GM19351 (cell line): ENCODE measurements at regions not wholly inside any gene's neighbourhood (a gene's known extent, or its start where the extent isn't known, plus 50 kb on each side); places are given as distances from the start of the nearest gene placed in this dataset.

Experiments used
- ATAC-seq: cut with Tn5 transposase; IDR thresholded peaks from one replicate; pipeline ENCODE4 v1.9.1; 2021; ENCODE audit warnings: mild to moderate bottlenecking, moderate library complexity; ENCODE audit not compliant: unreplicated experiment

DNA sequence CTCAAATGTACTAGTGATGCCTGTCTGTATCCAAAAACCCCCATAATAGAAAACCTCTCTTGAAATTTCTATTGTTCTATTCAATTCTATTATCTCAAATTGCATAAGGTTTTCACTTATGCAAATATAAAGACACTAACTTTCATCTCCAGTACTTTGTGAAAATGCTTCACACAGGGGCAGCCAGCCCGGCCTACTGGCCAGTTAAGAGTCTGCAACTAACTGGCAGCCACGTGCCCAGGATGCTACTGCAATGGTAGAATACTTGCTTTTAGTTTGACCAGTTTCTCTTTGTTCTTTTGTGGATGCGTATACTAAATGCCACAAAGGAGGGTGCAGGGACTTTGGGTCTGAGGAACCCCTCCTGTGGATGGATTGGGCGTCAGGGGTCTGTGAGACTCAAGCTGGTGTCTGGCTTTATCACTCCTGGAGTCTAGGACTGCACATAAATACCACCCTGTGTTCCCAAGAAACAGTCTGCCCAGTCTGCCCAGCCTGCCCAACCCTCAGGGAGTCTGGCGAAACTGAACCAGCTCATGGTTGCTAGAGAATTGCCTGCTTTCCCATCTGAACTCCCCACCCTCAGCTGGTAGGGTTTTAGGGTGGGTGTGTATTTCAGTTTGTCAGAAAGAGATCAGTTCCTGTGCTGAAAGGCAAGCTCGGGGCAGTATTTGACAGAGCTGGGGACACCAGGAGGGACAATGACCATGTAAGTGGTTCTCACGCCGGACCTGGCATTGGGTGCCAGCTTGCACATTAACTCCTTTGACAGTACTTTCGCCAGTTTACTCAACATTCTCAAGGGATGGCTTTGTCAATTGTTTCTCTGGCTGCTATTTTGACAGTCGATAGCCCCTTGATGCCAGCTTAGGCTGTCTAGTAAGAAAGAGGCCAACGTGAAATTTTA, 558.2 kb upstream of the JAG1 start:
- no peak for ATAC-seq

DNA sequence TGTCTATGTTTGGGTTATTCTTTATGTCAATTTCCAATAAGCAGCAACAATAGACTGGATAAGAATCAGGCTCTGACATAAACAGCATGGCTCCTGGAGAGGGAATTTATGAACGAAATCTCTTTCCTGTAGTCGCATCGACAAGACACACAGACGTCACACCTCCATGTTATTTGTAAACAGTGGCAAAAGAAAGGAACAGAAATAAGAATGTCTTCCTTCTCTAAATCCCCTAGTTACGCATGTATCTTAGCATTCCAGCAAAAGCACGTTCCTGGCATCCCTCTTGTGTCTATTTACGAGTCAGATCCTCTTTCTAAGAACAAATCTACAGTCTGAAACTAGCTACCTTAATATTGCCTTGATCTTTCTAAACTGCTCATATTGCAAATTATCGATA, 559.1 kb upstream of the JAG1 start:
- ATAC-seq, result no peak

DNA sequence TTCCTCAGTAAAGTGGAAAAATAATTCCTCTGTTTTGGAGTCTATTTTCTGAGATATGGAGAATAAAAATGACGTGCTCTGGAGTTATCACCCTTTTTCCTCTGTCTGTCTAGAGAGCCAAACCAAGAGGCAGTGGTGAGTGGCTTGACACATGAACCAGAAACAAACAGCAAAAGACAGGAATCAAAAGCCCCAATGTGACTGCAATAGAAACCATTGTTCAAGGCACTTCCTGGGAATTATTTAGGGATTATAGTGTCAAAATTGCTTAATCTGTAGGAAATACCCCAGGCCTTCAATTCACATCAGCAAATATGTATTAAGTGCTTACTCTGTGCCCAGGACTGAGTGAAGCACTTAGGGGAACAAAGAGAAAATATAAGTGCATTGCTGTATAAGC, 560.4 kb upstream of the JAG1 start:
- ATAC-seq, result no peak

DNA sequence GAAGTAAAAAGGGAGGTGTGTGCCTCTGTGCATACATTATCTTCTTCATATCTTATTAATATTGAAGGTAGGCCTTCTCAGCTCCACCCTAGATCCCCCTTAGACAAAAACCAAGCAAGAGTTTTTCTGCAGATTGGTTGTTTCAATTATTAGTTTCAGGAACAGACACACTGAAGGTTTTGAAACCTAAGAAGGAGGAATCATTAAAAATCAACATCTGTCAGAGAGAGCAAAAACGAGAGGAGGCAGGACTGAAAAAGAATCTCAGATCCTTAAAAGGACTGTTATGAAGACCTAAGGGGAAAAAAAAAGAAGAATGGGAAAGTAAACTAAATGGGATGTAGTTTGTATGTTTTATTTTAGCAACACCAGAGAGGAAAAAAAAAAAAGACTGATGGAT, 560.8 kb upstream of the JAG1 start:
- no peak for ATAC-seq

DNA sequence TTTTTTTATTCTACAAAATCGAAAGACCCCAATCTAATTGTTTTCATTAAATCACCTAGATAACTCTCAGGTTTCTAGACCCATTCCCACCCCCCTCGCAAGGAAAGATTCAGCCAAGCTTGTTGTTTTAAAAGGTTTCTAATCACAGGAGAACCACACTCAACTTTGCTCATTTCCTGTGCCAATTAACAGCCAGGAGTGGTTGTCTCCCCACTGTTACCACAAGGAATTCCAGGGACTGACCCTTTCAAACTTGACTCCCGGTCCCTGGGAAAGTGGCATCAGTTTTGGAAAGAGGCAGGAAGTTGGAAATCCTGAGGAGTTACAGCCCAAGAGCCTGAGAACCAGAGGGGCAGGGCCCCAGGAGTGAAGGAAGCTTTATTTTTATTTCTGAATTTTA, 561.3 kb upstream of the JAG1 start:
- ATAC-seq, result no peak

DNA sequence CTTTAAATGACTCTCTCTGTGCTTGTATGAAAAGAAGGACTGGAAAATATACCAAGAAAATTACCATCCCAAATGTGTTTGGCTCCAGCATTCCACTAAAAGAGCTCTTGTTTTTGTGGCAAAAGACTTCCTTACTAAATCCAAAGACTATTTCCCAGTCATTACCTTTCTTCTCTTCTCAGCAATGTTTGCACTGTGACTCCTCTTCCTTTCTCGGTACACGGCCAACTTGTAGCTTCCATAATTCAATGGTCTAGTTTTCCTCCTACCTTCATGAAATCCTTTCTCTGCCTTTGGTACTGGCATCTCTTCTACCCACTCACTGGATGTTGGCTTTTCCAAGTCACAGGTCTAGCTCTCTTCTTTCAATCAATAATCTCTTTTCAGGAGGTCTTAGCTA, 568.5 kb upstream of the JAG1 start:
- no peak for ATAC-seq

DNA sequence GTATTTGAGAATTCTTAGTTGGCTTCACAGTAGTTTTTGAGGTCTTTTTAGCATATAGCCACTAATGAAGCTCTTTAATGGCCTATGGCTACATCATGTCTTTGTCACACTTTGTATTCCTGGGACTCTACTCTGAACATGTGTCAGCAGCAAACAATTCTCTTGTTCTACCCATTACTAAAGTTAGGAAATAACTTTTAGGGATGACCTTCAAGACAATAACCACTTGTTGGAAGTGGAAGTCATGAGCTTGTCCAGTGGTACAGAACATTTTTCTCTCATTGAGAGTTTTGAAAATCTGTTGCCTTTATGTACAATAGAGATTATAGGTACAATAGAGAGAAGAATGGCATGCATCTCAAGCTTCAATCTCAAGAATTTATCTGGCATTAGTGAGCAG, 571.6 kb upstream of the JAG1 start:
- no peak for ATAC-seq

DNA sequence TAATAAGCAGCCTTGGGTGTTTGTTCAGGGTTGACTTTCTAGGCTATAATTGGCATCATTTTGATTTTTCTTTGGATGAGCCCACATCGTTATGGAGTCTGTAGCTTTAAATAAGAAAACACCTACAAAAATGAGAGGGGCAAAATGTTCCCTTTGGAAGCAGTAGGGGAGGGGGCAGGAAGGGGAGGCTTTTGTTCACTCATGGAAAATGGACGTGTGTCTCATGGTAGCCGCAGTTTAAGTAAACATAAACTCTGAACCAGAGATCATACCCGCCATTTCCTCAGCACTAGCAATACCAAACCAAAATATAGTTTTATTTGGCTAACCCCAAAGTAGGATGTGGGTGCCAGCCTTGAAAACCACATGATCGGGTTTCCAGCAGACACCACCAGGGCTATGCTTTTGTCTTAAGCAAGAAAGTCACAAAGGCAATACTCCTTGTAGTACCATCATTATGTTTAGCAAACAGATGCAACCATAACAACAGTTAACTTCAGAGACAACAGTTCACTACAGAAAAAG, 572.5 kb upstream of the JAG1 start:
- ATAC-seq, result no peak

DNA sequence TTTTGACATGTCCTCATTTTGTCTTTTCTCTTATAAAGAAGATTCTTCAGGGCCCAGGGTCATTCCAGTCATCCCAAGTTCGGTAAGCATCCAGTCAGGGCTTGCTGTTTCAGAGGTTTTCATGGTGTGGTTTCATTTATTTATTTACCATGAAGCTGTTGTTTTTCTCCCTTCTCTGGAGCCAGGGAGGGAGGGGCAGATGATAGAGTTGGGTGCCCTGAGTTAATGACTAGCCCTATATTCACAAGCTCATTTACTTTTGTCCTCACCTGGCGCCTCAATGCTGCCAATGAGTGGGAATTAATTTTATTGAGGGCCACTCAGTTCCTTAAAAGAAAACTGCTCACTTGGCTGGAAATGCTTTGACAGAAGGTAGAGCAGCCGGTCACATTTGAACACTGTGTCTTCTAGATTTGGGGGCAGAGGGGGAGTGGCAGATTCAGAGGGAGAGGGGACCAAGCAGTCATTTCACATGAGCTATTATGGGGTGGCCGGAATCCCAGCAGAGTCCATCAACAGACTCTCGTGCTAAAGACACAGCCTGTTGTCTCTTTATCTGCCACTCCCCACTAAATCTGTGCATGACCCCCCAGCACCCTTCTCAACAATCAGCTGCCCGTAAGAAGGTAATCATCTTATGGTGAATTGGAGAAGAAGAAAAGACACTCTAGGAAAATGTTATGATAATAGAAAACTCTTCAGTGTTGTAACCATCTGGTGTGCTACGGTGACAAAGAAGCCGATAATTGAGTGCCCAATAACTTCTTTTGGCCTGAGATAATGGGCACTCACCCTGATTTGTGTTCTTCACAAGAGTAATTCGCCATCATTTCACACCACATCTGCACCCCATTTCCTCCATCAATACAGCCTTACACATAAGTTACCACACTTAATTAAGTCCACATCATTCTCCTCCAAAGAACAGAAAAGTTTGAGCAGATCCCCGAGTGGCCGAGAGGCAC, 573.5 kb upstream of the JAG1 start:
- no peak for ATAC-seq

DNA sequence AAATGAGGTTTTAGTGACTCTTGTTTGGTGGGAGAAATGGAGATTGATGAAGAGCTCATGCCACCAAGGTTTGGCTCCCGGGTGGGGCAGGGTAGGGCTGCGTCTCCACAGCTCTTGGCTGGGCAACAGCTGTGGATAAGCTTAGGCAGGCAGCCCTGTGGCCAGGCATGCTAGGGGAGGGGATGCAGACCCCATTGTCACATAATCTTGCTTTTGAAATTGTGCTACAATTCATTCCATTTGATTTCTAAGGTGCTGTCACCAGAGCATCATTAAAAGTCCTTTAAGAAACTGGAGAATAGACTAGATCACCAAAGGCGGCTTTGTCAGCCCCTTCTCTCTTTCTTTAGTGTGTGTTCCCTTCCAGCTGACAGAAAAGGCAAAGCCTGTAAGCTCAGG, 574.2 kb upstream of the JAG1 start:
- no peak for ATAC-seq

DNA sequence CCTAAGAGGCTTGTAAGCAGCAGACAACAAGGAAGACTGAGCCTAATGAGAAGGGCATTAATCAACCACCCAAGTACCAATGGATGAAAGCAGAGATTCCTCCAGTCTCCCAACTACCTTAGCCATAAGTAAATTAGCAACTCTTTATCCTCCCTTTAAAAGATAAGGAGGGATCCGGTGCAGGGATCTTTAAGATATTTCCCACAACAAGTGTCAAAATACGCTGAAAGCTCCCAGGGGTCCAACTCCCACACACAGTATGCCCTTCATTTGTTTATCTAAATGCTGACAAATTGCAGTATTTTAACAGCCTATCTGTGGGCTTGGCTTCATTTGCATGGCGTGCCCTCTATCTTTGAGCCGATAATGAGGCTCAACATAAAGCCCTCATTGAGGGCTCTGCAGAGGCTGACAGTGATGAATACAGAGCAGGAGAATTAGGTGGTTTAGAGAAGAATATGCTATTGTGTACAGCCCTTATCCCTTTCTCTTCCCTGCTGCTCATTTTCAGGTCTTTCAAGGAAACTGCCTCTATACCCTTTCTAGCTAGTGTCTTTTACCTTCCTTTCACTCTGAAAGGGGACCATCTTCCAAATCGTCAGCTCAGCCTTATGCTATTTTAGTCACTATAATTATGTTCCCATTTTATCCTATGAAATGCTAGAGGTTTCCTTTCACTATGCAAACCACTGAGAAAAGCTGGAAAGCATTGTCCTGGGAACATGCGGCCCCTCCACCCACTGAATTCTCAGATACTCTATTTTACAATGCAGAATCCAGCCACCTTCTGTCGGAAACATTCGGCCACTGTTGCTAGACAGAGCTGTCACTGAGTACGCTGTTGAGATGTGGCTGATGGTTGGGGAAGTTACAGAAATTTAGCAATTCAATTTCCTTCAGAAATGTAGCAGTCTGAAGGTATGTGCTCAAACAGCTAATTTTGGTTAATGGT, 575.2 kb upstream of the JAG1 start:
- ATAC-seq, result no peak

DNA sequence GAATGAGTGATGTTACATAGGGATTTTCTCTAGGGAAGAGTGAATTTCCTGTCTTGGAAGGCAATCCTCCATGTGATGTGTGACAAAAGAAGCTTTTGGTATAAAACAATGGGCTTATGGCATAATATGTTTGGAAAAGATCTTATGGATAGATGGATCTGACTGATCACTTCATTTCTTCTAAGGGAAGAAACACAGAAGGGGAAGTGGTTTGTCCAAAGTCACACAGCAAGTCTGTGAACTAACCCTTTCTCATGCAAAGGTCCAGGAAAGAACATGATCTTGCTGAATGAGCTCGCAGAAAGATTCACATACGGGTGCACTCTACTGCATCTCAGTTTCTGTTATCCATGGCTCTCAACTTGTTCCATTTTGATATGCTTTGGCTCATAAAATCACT, 575.9 kb upstream of the JAG1 start:
- ATAC-seq, result no peak

DNA sequence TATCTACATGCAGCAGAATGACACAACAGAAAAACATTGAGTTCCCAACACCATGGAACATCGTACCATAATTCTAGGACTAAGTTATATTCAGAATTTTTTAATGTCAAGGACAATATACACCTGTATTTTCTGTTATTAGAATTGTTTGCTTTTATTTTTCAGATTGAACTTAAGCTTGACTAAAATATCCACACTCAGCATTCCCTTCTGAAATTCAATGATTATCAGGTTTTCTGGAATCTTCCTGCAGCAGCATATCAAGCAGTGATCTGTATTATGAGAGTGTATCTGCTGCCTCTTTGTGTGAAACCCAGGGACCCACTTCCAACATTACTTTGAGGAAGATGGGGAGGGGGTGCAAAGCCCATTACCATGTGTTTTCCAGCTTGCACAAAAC, 578.6 kb upstream of the JAG1 start:
- ATAC-seq, result no peak

DNA sequence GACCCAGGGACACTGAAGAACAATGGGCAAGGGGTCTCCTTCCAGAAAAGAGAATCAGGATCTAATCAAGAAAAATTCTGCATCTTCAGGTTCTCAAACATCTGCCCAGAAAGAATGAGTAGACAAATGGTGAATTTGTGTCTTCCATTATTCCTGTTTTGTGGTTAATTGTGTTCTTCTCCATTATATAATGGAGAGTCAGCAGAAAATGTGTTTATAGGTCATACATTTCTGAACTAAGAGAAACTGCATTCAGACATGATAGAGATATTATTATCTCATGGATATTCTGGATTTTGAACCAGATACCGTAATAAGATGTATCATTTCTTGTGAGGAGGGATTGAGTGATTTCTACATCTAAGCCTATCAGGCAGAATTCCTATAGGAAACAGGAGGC, 581.7 kb upstream of the JAG1 start:
- no peak for ATAC-seq

DNA sequence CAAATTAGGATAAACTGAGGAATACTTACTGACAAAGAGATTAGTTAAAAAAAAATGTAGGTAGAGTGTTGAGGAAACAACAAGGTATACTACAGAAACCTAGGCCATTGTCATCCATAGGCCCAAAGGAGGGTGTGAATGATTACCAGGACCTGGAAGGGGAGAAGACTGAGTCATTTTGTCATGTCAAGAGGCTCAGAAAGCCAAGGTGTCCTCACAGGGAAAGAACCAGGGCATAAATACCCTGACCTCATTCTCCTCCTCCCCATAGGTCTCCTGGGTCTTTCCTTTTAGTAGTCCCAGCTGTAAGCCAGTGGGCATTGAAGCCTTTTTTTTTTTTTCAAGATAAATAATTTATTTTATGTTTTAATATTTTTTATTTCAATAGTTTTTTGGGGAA, 582.1 kb upstream of the JAG1 start:
- no peak for ATAC-seq

DNA sequence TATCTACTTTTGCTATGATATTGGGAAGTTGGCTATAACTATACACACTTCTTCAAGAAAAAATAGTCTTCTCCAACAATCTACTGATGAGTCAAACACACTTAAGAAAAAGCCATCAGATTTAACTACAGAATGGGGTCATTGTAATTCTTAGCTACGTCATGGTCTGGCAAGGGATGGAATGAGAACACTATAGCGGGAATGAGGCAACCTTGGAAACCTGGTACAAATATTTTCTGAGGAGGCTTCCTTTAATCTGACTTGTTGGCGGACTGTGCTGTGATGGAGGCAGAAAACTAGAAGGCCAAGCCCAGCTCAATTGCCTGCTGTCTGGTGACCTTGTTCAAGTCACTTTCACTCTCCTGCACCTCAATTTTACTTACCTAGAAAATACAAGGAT, 586.8 kb upstream of the JAG1 start:
- ATAC-seq, result no peak

DNA sequence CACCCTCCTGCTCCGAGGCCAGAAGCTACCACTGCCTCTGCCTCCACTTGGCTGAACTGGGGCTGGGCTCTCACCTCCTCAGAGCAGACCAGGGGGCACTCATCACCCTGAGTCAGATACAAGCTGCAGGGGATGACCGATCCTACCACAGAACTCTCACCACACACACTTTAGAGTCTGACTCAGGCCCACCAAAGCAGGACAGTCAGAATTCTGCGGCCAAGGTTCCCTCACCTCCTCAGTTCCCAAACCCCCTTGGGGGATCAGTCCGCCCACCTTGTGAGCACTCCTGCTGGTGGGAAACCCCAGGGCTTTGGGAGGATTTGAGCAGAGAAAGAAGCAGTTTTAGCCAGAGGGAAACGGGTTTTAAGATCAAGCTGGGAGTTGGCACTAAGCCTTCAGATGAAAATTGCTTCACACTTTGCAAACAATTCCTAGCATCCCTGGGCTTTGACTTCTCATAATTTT, 587.8 kb upstream of the JAG1 start:
- peak; percentile 63 for ATAC-seq

DNA sequence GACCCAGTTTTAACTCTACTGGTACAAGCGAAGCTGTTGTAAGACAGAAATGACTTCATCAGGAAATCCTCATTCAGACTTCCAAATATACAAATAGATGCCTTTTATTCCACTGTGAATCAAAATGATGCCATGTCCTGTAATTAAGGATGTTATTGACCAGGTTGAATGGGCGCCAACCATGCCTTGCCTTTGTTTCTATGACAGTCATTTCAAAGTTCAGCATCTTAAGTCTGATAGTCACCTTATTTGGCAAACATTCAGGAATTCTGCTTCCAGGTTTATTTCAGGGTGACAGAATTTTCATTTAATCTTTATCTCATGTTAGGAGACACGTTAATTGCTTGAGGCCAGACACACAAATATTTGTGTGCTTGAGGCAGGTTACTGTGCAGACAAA, 592.8 kb upstream of the JAG1 start:
- no peak for ATAC-seq

DNA sequence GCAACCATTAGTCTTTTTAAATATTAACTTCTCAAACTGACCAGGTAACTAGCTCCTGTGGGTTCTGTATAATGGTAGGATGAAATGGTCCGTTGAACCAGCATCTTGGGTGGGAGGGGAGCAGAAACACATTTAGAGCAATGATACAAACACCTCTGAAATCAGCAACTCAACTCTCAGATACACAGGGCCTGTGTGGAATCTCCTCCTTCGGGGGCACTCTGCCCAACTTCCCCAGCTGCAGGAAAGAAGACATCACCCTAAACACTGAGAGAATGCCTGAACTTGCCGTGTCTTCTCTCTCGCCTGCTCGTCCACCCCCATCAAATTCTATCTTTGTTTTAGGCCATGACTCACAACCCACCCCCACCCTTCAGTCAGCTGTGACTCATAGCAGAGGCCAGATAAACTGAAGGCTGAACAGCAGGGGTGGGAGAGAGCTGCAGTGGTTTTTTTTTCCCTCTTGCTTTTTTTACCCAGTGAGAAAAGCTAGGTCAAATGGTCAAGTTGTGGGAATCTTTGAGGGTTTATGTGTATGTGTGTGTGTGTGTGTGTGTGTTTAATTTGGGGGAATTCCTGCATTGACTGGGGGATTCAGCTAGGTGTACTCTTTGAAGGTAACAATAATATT, 593.4 kb upstream of the JAG1 start:
- ATAC-seq, result peak; percentile 71

DNA sequence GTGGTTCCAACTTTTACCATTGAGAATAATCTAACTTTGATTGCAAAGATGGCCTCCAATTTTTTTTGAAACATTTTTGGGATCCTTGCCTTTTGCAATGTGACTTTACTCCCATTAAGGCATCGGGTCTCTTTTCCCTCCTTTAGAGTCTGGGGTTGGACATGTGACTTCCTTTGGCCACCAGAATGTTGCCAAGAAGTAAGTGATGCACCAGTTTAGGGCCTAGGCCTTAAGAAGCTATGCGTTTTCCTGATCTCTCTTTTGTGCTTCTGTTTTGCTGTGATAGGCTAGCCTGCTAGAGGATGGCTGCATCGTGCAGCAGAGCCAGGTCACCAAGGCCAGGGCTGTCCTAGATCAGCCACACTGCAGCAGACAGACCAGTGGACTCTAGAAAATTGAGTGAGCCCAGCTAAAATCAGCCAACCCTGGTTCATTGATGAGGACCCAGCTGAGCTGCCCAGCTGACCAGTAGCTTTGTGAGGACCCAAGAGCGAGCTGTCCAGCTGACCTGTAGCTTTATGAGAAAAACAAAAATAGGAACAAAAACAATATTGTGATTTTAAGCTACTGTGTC, 594.0 kb upstream of the JAG1 start:
- no peak for ATAC-seq
